ENCODE measurements at regions not wholly inside any gene's neighbourhood (a gene's known extent, or its start where the extent isn't known, plus 50 kb on each side); places are given as distances from the start of the nearest gene placed in this dataset.
"Not testable (repeated sequence)": the region's sequence is repeated elsewhere in the genome, so short reads cannot be mapped to it uniquely, and the experiment has no call there.

- DNase-seq = peak; percentile 46
Observed at GRCh38 chrX:116290359-116290758, 119.8 kb downstream of the AGTR2 start.

- DNase-seq = no peak
Observed at GRCh38 chrX:116292183-116292582, 121.6 kb downstream of the AGTR2 start.

- DNase-seq = no peak
Observed at GRCh38 chrX:116298956-116299355, 128.4 kb downstream of the AGTR2 start.

- no peak for DNase-seq
Observed at GRCh38 chrX:116306218-116306617, 130.2 kb upstream of the SLC6A14 start.

- DNase-seq = peak; percentile 7
Observed at GRCh38 chrX:116317409-116317808, 119.0 kb upstream of the SLC6A14 start.

- peak; percentile 38 for DNase-seq
Observed at GRCh38 chrX:116318672-116319071, 117.7 kb upstream of the SLC6A14 start.

- no peak for DNase-seq
Observed at GRCh38 chrX:116321711-116322110, 114.7 kb upstream of the SLC6A14 start.

- DNase-seq = not testable (repeated sequence)
Observed at GRCh38 chrX:116332026-116332425, 104.4 kb upstream of the SLC6A14 start.

- not testable (repeated sequence) for DNase-seq
Observed at GRCh38 chrX:116334797-116335196, 101.6 kb upstream of the SLC6A14 start.

GRCh38 chrX:116339407-116339806 lies 97.0 kb upstream of the SLC6A14 start:
- no peak for DNase-seq

- DNase-seq = no peak
Observed at GRCh38 chrX:116342903-116343302, 93.5 kb upstream of the SLC6A14 start.

- no peak for DNase-seq
Observed at GRCh38 chrX:116345958-116346357, 90.4 kb upstream of the SLC6A14 start.

- no peak for DNase-seq
Observed at GRCh38 chrX:116357329-116357728, 79.1 kb upstream of the SLC6A14 start.

- peak; percentile 16 for DNase-seq
Observed at GRCh38 chrX:116378961-116379360, 57.4 kb upstream of the SLC6A14 start.

GRCh38 chrX:116379854-116380253 lies 56.6 kb upstream of the SLC6A14 start:
- DNase-seq = no peak

- DNase-seq = no peak
Observed at GRCh38 chrX:116384406-116384954, 51.9 kb upstream of the SLC6A14 start.
